ENCODE measurements at regions not wholly inside any gene's neighbourhood (a gene's known extent, or its start where the extent isn't known, plus 50 kb on each side); places are given as distances from the start of the nearest gene placed in this dataset.
A peak's percentile ranks its signal among the peaks of the same experiment; 100 is the strongest.

- H3K4me3 Mint-ChIP-seq (ENCODE audit: unreplicated experiment) = peak overlapping the region; percentile 17
Measured at GRCh38 chr17:72273289-72274056, 152.7 kb downstream of the SOX9 start.

GRCh38 chr17:72274614-72275013, 153.8 kb downstream of the SOX9 start:
- no peak for TF ChIP-seq CTCF (IDR thresholded peaks at IDR 0.05; ENCODE audit: unreplicated experiment)
- intact Hi-C loops (cut with micrococcal nuclease) = no loop called here
- H3K9me3 Mint-ChIP-seq (ENCODE audit: unreplicated experiment) = peaks cover 9% of the 10 kb centered on the region
- no peak for DNase-seq (ENCODE audit: unreplicated experiment)
- H3K27me3 Mint-ChIP-seq (ENCODE audit: insufficient read depth, unreplicated experiment) = no peaks in the 10 kb centered on the region
- no peak overlapping the region for H3K4me3 Mint-ChIP-seq (ENCODE audit: unreplicated experiment)
- no TSS peak for BruUV-seq (replicated peaks)
- peaks cover 18% of the 10 kb centered on the region for H3K4me1 Mint-ChIP-seq (ENCODE audit: insufficient read depth, unreplicated experiment)
- POLR2A ChIA-PET = interaction anchor here (0.6 to 2.5 kb wide), 3 partner anchors 10 to 742 kb away, joined by 3 to 10 read pairs (median 4); no protein-coding TSS in a partner anchor
- CTCF ChIA-PET = no interaction called here
- no peak overlapping the region for H3K27ac Mint-ChIP-seq (ENCODE audit: low read depth, unreplicated experiment)
- no peaks in the 10 kb centered on the region for H3K36me3 Mint-ChIP-seq (ENCODE audit: insufficient read depth, unreplicated experiment)

More at GRCh38 chr17:72273289-72274056, 152.7 kb downstream of the SOX9 start:
- Mint-ChIP-seq H3K4me1 (ENCODE audit: insufficient read depth, unreplicated experiment) (peaks cover 18% of the 10 kb centered on the region), H3K36me3 (ENCODE audit: insufficient read depth, unreplicated experiment) (no peaks in the 10 kb centered on the region), H3K9me3 (ENCODE audit: unreplicated experiment) (peaks cover 9% of the 10 kb centered on the region), H3K27ac (ENCODE audit: low read depth, unreplicated experiment) (peak overlapping the region; percentile 64), H3K27me3 (ENCODE audit: insufficient read depth, unreplicated experiment) (no peaks in the 10 kb centered on the region)
- CTCF ChIA-PET = interaction anchor here (0.7 to 0.8 kb wide), 2 partner anchors 50 to 288 kb away, joined by 3 to 6 read pairs; no protein-coding TSS in a partner anchor
- POLR2A ChIA-PET = interaction anchor here (0.5 to 2.5 kb wide), 8 partner anchors 23 to 1415 kb away, joined by 3 to 10 read pairs (median 3); no protein-coding TSS in a partner anchor
- intact Hi-C loops (cut with micrococcal nuclease) = no loop called here
- peak; percentile 71 for DNase-seq (ENCODE audit: unreplicated experiment)
- BruUV-seq (replicated peaks) = no TSS peak
- no peak for TF ChIP-seq CTCF (IDR thresholded peaks at IDR 0.05; ENCODE audit: unreplicated experiment)

- no peak for DNase-seq (ENCODE audit: unreplicated experiment)
- no peaks in the 10 kb centered on the region for H3K36me3 Mint-ChIP-seq (ENCODE audit: insufficient read depth, unreplicated experiment)
- H3K27ac Mint-ChIP-seq (ENCODE audit: low read depth, unreplicated experiment) = no peak overlapping the region
- ChIA-PET POLR2A (no interaction called here), CTCF (no interaction called here)
- intact Hi-C loops (cut with micrococcal nuclease) = no loop called here
- H3K27me3 Mint-ChIP-seq (ENCODE audit: insufficient read depth, unreplicated experiment) = no peaks in the 10 kb centered on the region
- H3K4me3 Mint-ChIP-seq (ENCODE audit: unreplicated experiment) = no peak overlapping the region
- TF ChIP-seq CTCF (IDR thresholded peaks at IDR 0.05; ENCODE audit: unreplicated experiment) = no peak
- peaks cover 6% of the 10 kb centered on the region for H3K4me1 Mint-ChIP-seq (ENCODE audit: insufficient read depth, unreplicated experiment)
- BruUV-seq (replicated peaks) = no TSS peak
- peaks cover 2% of the 10 kb centered on the region for H3K9me3 Mint-ChIP-seq (ENCODE audit: unreplicated experiment)
Measured at GRCh38 chr17:72280881-72281280, 160.1 kb downstream of the SOX9 start.

- POLR2A ChIA-PET = interaction anchor here (0.6 kb wide), 2 partner anchors 122 to 306 kb away, joined by 3 read pairs; no protein-coding TSS in a partner anchor
- DNase-seq (ENCODE audit: unreplicated experiment) = no peak
Measured at GRCh38 chr17:72282439-72283029, 161.7 kb downstream of the SOX9 start.

More at GRCh38 chr17:72282439-72283029, 161.7 kb downstream of the SOX9 start:
- BruUV-seq (replicated peaks) = no TSS peak
- no peak overlapping the region for H3K4me3 Mint-ChIP-seq (ENCODE audit: unreplicated experiment)
- intact Hi-C loops (cut with micrococcal nuclease) = no loop called here
- peaks cover 6% of the 10 kb centered on the region for H3K4me1 Mint-ChIP-seq (ENCODE audit: insufficient read depth, unreplicated experiment)
- no peak overlapping the region for H3K27ac Mint-ChIP-seq (ENCODE audit: low read depth, unreplicated experiment)
- no peaks in the 10 kb centered on the region for H3K9me3 Mint-ChIP-seq (ENCODE audit: unreplicated experiment)
- CTCF ChIA-PET = no interaction called here
- no peaks in the 10 kb centered on the region for H3K36me3 Mint-ChIP-seq (ENCODE audit: insufficient read depth, unreplicated experiment)
- H3K27me3 Mint-ChIP-seq (ENCODE audit: insufficient read depth, unreplicated experiment) = no peaks in the 10 kb centered on the region
- TF ChIP-seq CTCF (IDR thresholded peaks at IDR 0.05; ENCODE audit: unreplicated experiment) = no peak
